WI38 (cell line): ENCODE measurements at regions not wholly inside any gene's neighbourhood (a gene's known extent, or its start where the extent isn't known, plus 50 kb on each side); places are given as distances from the start of the nearest gene placed in this dataset.

Experiments
- H3K4me3 ChIP-seq: 2 replicates; pipeline ENCODE4 v1.5.1; 2011; ENCODE audit warnings: low read depth, mild to moderate bottlenecking, control low read depth, low read length
- CTCF ChIP-seq: IDR thresholded peaks from 2 replicates; pipeline ENCODE4 v1.5.1; 2012; ENCODE audit warnings: low read depth, mild to moderate bottlenecking, control low read depth, low read length

GRCh38 chr2:194214192-194214591, 1442.8 kb upstream of the SLC39A10 start:
- TF ChIP-seq CTCF = no peak
- H3K4me3 ChIP-seq = no peak overlapping the region

DNA sequence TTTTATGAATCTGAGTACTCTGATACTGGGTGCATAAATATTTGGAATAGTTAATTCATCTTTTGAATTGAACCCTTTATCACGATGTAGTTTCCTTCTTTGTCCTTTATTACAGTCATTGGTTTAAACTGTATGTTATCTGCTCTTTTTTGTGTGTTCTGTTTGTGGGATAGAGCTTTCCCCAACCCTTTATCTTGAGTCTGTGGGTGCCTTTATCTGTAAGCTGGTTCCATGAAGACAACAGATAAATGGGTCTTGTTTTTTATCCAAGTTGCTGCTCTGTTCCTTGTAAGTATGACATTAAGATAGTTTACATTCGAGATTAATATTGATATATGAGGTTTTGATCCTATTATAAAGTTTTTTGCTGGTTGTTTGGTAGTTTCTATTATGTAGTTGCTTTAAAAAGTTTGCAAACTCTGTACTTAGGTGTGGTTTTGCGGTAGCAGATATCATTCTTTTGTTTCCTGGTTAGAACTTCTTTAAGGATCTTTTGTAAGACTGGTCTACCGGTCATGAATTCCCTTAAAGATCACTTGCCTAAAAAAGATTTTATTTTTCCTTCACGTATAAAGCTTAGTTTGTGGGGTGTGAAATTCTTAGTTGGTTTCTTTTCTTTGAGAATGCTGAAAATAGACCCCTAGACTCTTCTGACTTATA, 1451.3 kb upstream of the SLC39A10 start:
- H3K4me3 ChIP-seq = no peak overlapping the region
- TF ChIP-seq CTCF = no peak

DNA sequence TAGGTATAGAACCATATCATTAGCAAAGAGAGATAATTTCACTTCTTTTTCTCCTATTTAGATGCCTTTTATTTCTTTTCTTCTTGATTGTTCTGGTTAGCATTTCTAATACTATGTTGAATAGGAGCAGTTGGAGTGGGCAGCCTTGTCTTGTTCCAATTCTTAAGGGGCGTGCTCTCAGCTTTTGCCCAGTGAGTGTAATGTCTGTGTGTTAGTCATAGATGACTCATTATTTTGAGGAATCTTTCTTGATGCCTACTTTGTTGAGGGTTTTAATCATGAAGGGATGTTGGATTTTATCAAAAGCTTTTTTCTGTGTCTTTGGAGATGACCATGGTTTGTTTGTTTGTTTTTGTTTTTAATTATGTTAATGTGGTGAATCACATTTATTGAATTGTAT, 1453.1 kb upstream of the SLC39A10 start:
- no peak for TF ChIP-seq CTCF
- no peak overlapping the region for H3K4me3 ChIP-seq

GRCh38 chr2:194182888-194183287, 1474.1 kb upstream of the SLC39A10 start:
- H3K4me3 ChIP-seq = no peak overlapping the region
- TF ChIP-seq CTCF = no peak

GRCh38 chr2:194176134-194176533, 1480.9 kb upstream of the SLC39A10 start:
- no peak for TF ChIP-seq CTCF
- H3K4me3 ChIP-seq = no peak overlapping the region

- H3K4me3 ChIP-seq = no peak overlapping the region
- TF ChIP-seq CTCF = no peak
Observed at GRCh38 chr2:194166818-194167217, 1490.2 kb upstream of the SLC39A10 start.

- H3K4me3 ChIP-seq = no peak overlapping the region
- no peak for TF ChIP-seq CTCF
Observed at GRCh38 chr2:194155431-194155830, 1501.6 kb upstream of the SLC39A10 start.
